Naive thymus-derived CD4-positive, alpha-beta T cell (primary cell): ENCODE measurements at regions not wholly inside any gene's neighbourhood (a gene's known extent, or its start where the extent isn't known, plus 50 kb on each side); places are given as distances from the start of the nearest gene placed in this dataset.

Source experiments
- ATAC-seq: fragments of 150-1000 bp; cut with Tn5 transposase; 2 replicates; pipeline ENCODE4 v1.10.0; 2021; ENCODE audit warnings: mild to moderate bottlenecking, moderate library complexity
- CTCF ChIA-PET: fragments of 350-600 bp; sonication (Branson Sonifier 250); formaldehyde crosslinking; loops from one replicate; lab custom pipeline; 2021; ENCODE audit warnings: antibody characterized with exemption; lab: Charles Lee
- POLR2A ChIA-PET: fragments of 350-600 bp; sonication (Branson Sonifier 250); formaldehyde crosslinking; loops from one replicate; lab custom pipeline; 2021; ENCODE audit warnings: antibody characterized with exemption, inconsistent platforms; lab: Charles Lee
- DNase-seq, 9 donors: peaks; one replicate each; pipeline versions ENCODE4 v3.0.0 to v3.0.0-alpha.2; 2020 to 2022; ENCODE audit warnings: mixed read lengths in 1 of 9
- H3K27ac ChIP-seq: one replicate; pipeline ENCODE4 v1.7.0; 2013; ENCODE audit warnings: mild to moderate bottlenecking, low read depth, low read length, moderate library complexity
- H3K27me3 ChIP-seq, 2 donors: one replicate each; pipeline ENCODE4 v1.7.0; 2013; ENCODE audit warnings: low read length in 2 of 2, mild to moderate bottlenecking in 2 of 2, moderate library complexity in 2 of 2; ENCODE audit not compliant: control insufficient read depth in 2 of 2, insufficient read depth in 2 of 2
- H3K36me3 ChIP-seq, 3 experiments: 1 replicate in 2 of 3; 2 replicates in 1 of 3; pipeline ENCODE4 v1.7.0; 2013; ENCODE audit warnings: low read length in 3 of 3, mild to moderate bottlenecking in 3 of 3, moderate library complexity in 1 of 3; ENCODE audit not compliant: insufficient read depth in 3 of 3, control insufficient read depth in 2 of 3
- H3K4me1 ChIP-seq, 2 donors: one replicate each; pipeline ENCODE4 v1.7.0; 2013; ENCODE audit warnings: low read length in 2 of 2, mild to moderate bottlenecking in 2 of 2, moderate library complexity in 1 of 2; ENCODE audit not compliant: control insufficient read depth in 2 of 2, insufficient read depth in 2 of 2
- H3K4me3 ChIP-seq: 2 replicates; pipeline ENCODE4 v1.7.0; 2013; ENCODE audit warnings: mild to moderate bottlenecking, low read length
- H3K9me3 ChIP-seq, 3 experiments: 1 replicate in 2 of 3; 2 replicates in 1 of 3; pipeline ENCODE4 v1.7.0; 2013; ENCODE audit warnings: low read length in 3 of 3; ENCODE audit not compliant: control insufficient read depth in 2 of 3
- H3K27ac Mint-ChIP-seq, 9 donors: one replicate each; pipeline ENCODE4 v1.8.0; 2020 to 2022; ENCODE audit warnings: mixed read lengths in 9 of 9, mild to moderate bottlenecking in 8 of 9, moderate library complexity in 5 of 9, inconsistent platforms in 2 of 9
- H3K27me3 Mint-ChIP-seq, 5 donors: one replicate each; pipeline ENCODE4 v1.8.0; 2021 to 2022; ENCODE audit warnings: mixed read lengths in 5 of 5, mild to moderate bottlenecking in 1 of 5
- H3K36me3 Mint-ChIP-seq, 5 donors: one replicate each; pipeline ENCODE4 v1.8.0; 2020 to 2022; ENCODE audit warnings: mixed read lengths in 5 of 5, mild to moderate bottlenecking in 3 of 5, inconsistent platforms in 1 of 5
- H3K4me1 Mint-ChIP-seq, 7 donors: one replicate each; pipeline ENCODE4 v1.8.0; 2020 to 2022; ENCODE audit warnings: mixed read lengths in 7 of 7, mild to moderate bottlenecking in 3 of 7, inconsistent platforms in 1 of 7
- H3K4me3 Mint-ChIP-seq, 10 donors: one replicate each; pipeline ENCODE4 v1.8.0; 2020 to 2022; ENCODE audit warnings: mild to moderate bottlenecking in 10 of 10, mixed read lengths in 10 of 10, moderate library complexity in 6 of 10, inconsistent platforms in 2 of 10
- H3K9me3 Mint-ChIP-seq, 11 donors: one replicate each; pipeline ENCODE4 v1.8.0; 2020 to 2022; ENCODE audit warnings: mixed read lengths in 11 of 11, mild to moderate bottlenecking in 4 of 11, inconsistent platforms in 1 of 11, moderate library complexity in 1 of 11
- intact Hi-C, 2 donors: fragments of 100-400 bp; cut with micrococcal nuclease; formaldehyde crosslinking; loops; one replicate each; pipeline ENCODE4 v1.15.1; 2023

- intact Hi-C loops, result no loop called here
- H3K4me3 Mint-ChIP-seq, result no peak overlapping the region
- CTCF ChIA-PET, result no interaction called here
- POLR2A ChIA-PET, result no interaction called here
- ATAC-seq, result no peak
- peaks cover 0 to 13% (median 3%) of the 10 kb centered on the region in 5 donors for H3K27me3 Mint-ChIP-seq
- no peak for DNase-seq
- no peaks in the 10 kb centered on the region for H3K36me3 ChIP-seq
- no peak overlapping the region for H3K27ac ChIP-seq
- H3K9me3 Mint-ChIP-seq, result no peaks in the 10 kb centered on the region
- H3K27me3 ChIP-seq, result no peaks in the 10 kb centered on the region
- no peak overlapping the region for H3K27ac Mint-ChIP-seq
- no peaks in the 10 kb centered on the region for H3K36me3 Mint-ChIP-seq
- no peak overlapping the region for H3K4me3 ChIP-seq
- no peaks in the 10 kb centered on the region for H3K4me1 ChIP-seq
- H3K9me3 ChIP-seq, result no peaks in the 10 kb centered on the region
- H3K4me1 Mint-ChIP-seq, result no peaks in the 10 kb centered on the region
Measured at GRCh38 chr11:106202935-106203620, 125.6 kb downstream of the AASDHPPT start.

- Mint-ChIP-seq H3K9me3 (peaks cover 0 to 5% (median 0%) of the 10 kb centered on the region in 11 donors), H3K27ac (no peak overlapping the region), H3K36me3 (no peaks in the 10 kb centered on the region), H3K4me3 (no peak overlapping the region), H3K27me3 (peaks cover 0 to 9% (median 4%) of the 10 kb centered on the region in 5 donors), H3K4me1 (no peaks in the 10 kb centered on the region)
- intact Hi-C loops, result no loop called here
- H3K4me1 ChIP-seq, result no peaks in the 10 kb centered on the region
- no peak overlapping the region for H3K4me3 ChIP-seq
- ChIA-PET CTCF (no interaction called here), POLR2A (no interaction called here)
- H3K36me3 ChIP-seq, result no peaks in the 10 kb centered on the region
- no peaks in the 10 kb centered on the region for H3K27me3 ChIP-seq
- no peak for ATAC-seq
- no peak for DNase-seq
- H3K9me3 ChIP-seq, result no peaks in the 10 kb centered on the region
- no peak overlapping the region for H3K27ac ChIP-seq
Measured at GRCh38 chr11:106208760-106209159, 131.3 kb downstream of the AASDHPPT start.

- Mint-ChIP-seq H3K27me3 (peaks cover 0 to 11% (median 7%) of the 10 kb centered on the region in 5 donors), H3K4me1 (no peaks in the 10 kb centered on the region), H3K27ac (no peak overlapping the region), H3K9me3 (peaks cover 0 to 5% (median 0%) of the 10 kb centered on the region in 11 donors), H3K36me3 (no peaks in the 10 kb centered on the region), H3K4me3 (no peak overlapping the region)
- Histone ChIP-seq H3K27ac (no peak overlapping the region), H3K9me3 (no peaks in the 10 kb centered on the region), H3K36me3 (no peaks in the 10 kb centered on the region), H3K27me3 (no peaks in the 10 kb centered on the region), H3K4me1 (no peaks in the 10 kb centered on the region), H3K4me3 (no peak overlapping the region)
- ATAC-seq (no peak), DNase-seq (no peak)
- POLR2A ChIA-PET, result no interaction called here
- CTCF ChIA-PET, result no interaction called here
- intact Hi-C loops, result no loop called here
Measured at GRCh38 chr11:106212081-106212480, 134.6 kb downstream of the AASDHPPT start.

- no peaks in the 10 kb centered on the region for H3K36me3 Mint-ChIP-seq
- H3K27ac Mint-ChIP-seq, result no peak overlapping the region
- no peaks in the 10 kb centered on the region for H3K4me1 ChIP-seq
- H3K4me1 Mint-ChIP-seq, result no peaks in the 10 kb centered on the region
- DNase-seq, result no peak
- H3K9me3 Mint-ChIP-seq, result peaks cover 0 to 9% (median 2%) of the 10 kb centered on the region in 11 donors
- H3K27me3 ChIP-seq, result no peaks in the 10 kb centered on the region
- peaks cover 0 to 17% (median 7%) of the 10 kb centered on the region in 5 donors for H3K27me3 Mint-ChIP-seq
- no peak overlapping the region for H3K4me3 ChIP-seq
- no peak overlapping the region for H3K4me3 Mint-ChIP-seq
- H3K9me3 ChIP-seq, result no peaks in the 10 kb centered on the region
- ChIA-PET POLR2A (no interaction called here), CTCF (no interaction called here)
- H3K27ac ChIP-seq, result no peak overlapping the region
- ATAC-seq, result no peak
- no peaks in the 10 kb centered on the region for H3K36me3 ChIP-seq
- intact Hi-C loops, result no loop called here
Measured at GRCh38 chr11:106216281-106216680, 138.8 kb downstream of the AASDHPPT start.

- ATAC-seq, result no peak
- H3K36me3 Mint-ChIP-seq, result peaks cover 0 to 5% (median 0%) of the 10 kb centered on the region in 5 donors
- POLR2A ChIA-PET, result no interaction called here
Measured at GRCh38 chr11:106217456-106217855, 140.0 kb downstream of the AASDHPPT start.

GRCh38 chr11:106218106-106218505 lies 140.6 kb downstream of the AASDHPPT start:
- Histone ChIP-seq H3K36me3 (no peaks in the 10 kb centered on the region), H3K4me3 (no peak overlapping the region), H3K4me1 (no peaks in the 10 kb centered on the region), H3K27me3 (no peaks in the 10 kb centered on the region), H3K9me3 (peaks cover 0 to 8% (median 0%) of the 10 kb centered on the region in 3 experiments), H3K27ac (no peak overlapping the region)
- CTCF ChIA-PET, result no interaction called here
- intact Hi-C loops, result no loop called here
- Mint-ChIP-seq H3K4me1 (no peaks in the 10 kb centered on the region), H3K36me3 (peaks cover 0 to 5% (median 0%) of the 10 kb centered on the region in 5 donors), H3K27ac (no peak overlapping the region), H3K27me3 (peaks cover 0 to 11% (median 4%) of the 10 kb centered on the region in 5 donors), H3K9me3 (peaks cover 7 to 26% (median 13%) of the 10 kb centered on the region in 11 donors), H3K4me3 (no peak overlapping the region)
- POLR2A ChIA-PET, result no interaction called here
- no peak for ATAC-seq
- no peak for DNase-seq

More at GRCh38 chr11:106217456-106217855, 140.0 kb downstream of the AASDHPPT start:
- Mint-ChIP-seq H3K27ac (no peak overlapping the region), H3K9me3 (peaks cover 2 to 20% (median 9%) of the 10 kb centered on the region in 11 donors), H3K27me3 (peaks cover 0 to 11% (median 6%) of the 10 kb centered on the region in 5 donors), H3K4me1 (no peaks in the 10 kb centered on the region), H3K4me3 (no peak overlapping the region)
- H3K4me3 ChIP-seq, result no peak overlapping the region
- H3K27ac ChIP-seq, result no peak overlapping the region
- H3K9me3 ChIP-seq, result peaks cover 0 to 2% (median 0%) of the 10 kb centered on the region in 3 experiments
- H3K4me1 ChIP-seq, result no peaks in the 10 kb centered on the region
- no peaks in the 10 kb centered on the region for H3K36me3 ChIP-seq
- H3K27me3 ChIP-seq, result no peaks in the 10 kb centered on the region
- CTCF ChIA-PET, result no interaction called here
- intact Hi-C loops, result no loop called here
- no peak for DNase-seq

- no peak for DNase-seq
- Mint-ChIP-seq H3K27ac (no peak overlapping the region), H3K4me3 (no peak overlapping the region), H3K4me1 (no peaks in the 10 kb centered on the region), H3K27me3 (peaks cover 0 to 7% (median 0%) of the 10 kb centered on the region in 5 donors), H3K9me3 (peaks cover 12 to 45% (median 24%) of the 10 kb centered on the region in 11 donors), H3K36me3 (peaks cover 0 to 5% (median 0%) of the 10 kb centered on the region in 5 donors)
- POLR2A ChIA-PET, result no interaction called here
- Histone ChIP-seq H3K9me3 (peaks cover 0 to 12% (median 0%) of the 10 kb centered on the region in 3 experiments), H3K27ac (no peak overlapping the region), H3K4me3 (no peak overlapping the region), H3K4me1 (no peaks in the 10 kb centered on the region), H3K27me3 (no peaks in the 10 kb centered on the region), H3K36me3 (no peaks in the 10 kb centered on the region)
- intact Hi-C loops, result no loop called here
- CTCF ChIA-PET, result no interaction called here
- no peak for ATAC-seq
Measured at GRCh38 chr11:106222626-106223025, 145.2 kb downstream of the AASDHPPT start.
